HepG2 (cell line): ENCODE measurements at regions not wholly inside any gene's neighbourhood (a gene's known extent, or its start where the extent isn't known, plus 50 kb on each side); places are given as distances from the start of the nearest gene placed in this dataset.

Experiments used
- ATAC-seq: fragments of 200-7000 bp; cut with Tn5 transposase; 3 replicates; pipeline ENCODE4 v1.9.1; 2020; ENCODE audit warnings: mild to moderate bottlenecking, moderate library complexity
- BruUV-seq: library from RNA; stranded (reverse); fragments of 400-500 nt; replicated peaks from 2 replicates; lab custom pipeline; 2021; lab: Mats Ljungman, UMichigan
- CTCF ChIA-PET: fragments of 300-600 bp; formaldehyde crosslinking; extraction: SDS; loops from one replicate; lab custom pipeline; 2021; ENCODE audit warnings: low total read pairs, inconsistent platforms, low intra/inter-chr PET ratio; lab: Yijun Ruan, JAX
- POLR2A ChIA-PET: fragments of 350-600 bp; sonication (Branson Sonifier 250); formaldehyde crosslinking; loops from one replicate; lab custom pipeline; 2020; ENCODE audit warnings: antibody characterized with exemption, inconsistent platforms; lab: Yijun Ruan, JAX
- DNase-seq: peaks from one replicate; pipeline ENCODE4 v3.0.0-alpha.2; 2015; ENCODE audit warnings: low spot score
- FAIRE-seq: peaks from 3 replicates; lab custom pipeline; 2011; peaks lifted over from hg19 to GRCh38; lab: Jason Lieb, UNC
- H2AFZ ChIP-seq: one replicate; pipeline ENCODE4 v1.6.1; 2011; ENCODE audit warnings: low read length, inconsistent platforms
- H3K27ac ChIP-seq: fragments of 300-600 bp; 3 replicates; pipeline ENCODE4 v1.8.0; 2011; ENCODE audit warnings: mixed run types, mild to moderate bottlenecking, mixed read lengths, low read length, inconsistent platforms; ENCODE audit not compliant: insufficient read depth; ENCODE audit errors: extremely low read length
- H3K27me3 ChIP-seq, 2 experiments: fragments of 200-600 bp in 1 of 2; 2 replicates in 1 of 2; 3 replicates in 1 of 2; pipeline versions ENCODE4 v1.6.0 to v1.8.0; 2011; ENCODE audit warnings: low read length in 2 of 2, mild to moderate bottlenecking in 2 of 2, moderate library complexity in 2 of 2, inconsistent platforms in 1 of 2; ENCODE audit not compliant: insufficient read depth in 2 of 2, control insufficient read depth in 1 of 2
- H3K36me3 ChIP-seq, 2 experiments: fragments of 200-600 bp in 1 of 2; replicated peaks in 1 of 2; 2 replicates in 1 of 2; 3 replicates in 1 of 2; pipeline versions ENCODE4 v1.5.1 to v1.8.0; 2011; ENCODE audit warnings: low read length in 2 of 2, inconsistent platforms in 1 of 2; ENCODE audit not compliant: insufficient read depth in 2 of 2, control insufficient read depth in 1 of 2
- H3K4me1 ChIP-seq: 2 replicates; pipeline ENCODE4 v1.5.1; 2012; ENCODE audit warnings: low read length, inconsistent platforms; ENCODE audit not compliant: insufficient read depth
- H3K4me2 ChIP-seq: 2 replicates; pipeline ENCODE4 v1.6.0; 2011; ENCODE audit warnings: low read depth, low read length, inconsistent platforms
- H3K4me3 ChIP-seq, 3 experiments: fragments of 200-600 bp in 1 of 3; sonication (generic), shearing (Covaris generic) in 1 of 3; replicated peaks in 1 of 3; 2 replicates each; pipeline ENCODE4 v1.5.1; 2011 to 2016; ENCODE audit warnings: low read length in 3 of 3, inconsistent platforms in 2 of 3, low read depth in 2 of 3, mild to moderate bottlenecking in 2 of 3, control low read depth in 1 of 3, mixed read lengths in 1 of 3; ENCODE audit not compliant: insufficient read depth in 1 of 3
- H3K79me2 ChIP-seq: one replicate; pipeline ENCODE4 v1.6.1; 2011; ENCODE audit warnings: low read length, inconsistent platforms; ENCODE audit not compliant: insufficient read depth
- H3K9ac ChIP-seq: 2 replicates; pipeline ENCODE4 v1.6.0; 2011; ENCODE audit warnings: mild to moderate bottlenecking, low read depth, low read length, inconsistent platforms; ENCODE audit not compliant: insufficient read depth
- H3K9me3 ChIP-seq: 2 replicates; pipeline ENCODE4 v1.5.1; 2012; ENCODE audit warnings: mild to moderate bottlenecking, low read length
- H4K20me1 ChIP-seq: 2 replicates; pipeline ENCODE4 v1.6.0; 2011; ENCODE audit warnings: inconsistent platforms, mild to moderate bottlenecking, low read length, moderate library complexity; ENCODE audit not compliant: insufficient read depth
- HMG20A ChIP-seq: IDR thresholded peaks from 2 replicates; pipeline ENCODE4 v1.6.1; 2016; ENCODE audit warnings: borderline replicate concordance
- HNRNPUL1 ChIP-seq: fragments of 200-400 bp; formaldehyde crosslinking; IDR thresholded peaks from 2 replicates; pipeline ENCODE4 v1.6.1; 2017; ENCODE audit warnings: low read depth, mild to moderate bottlenecking, low read length, moderate library complexity
- KDM3A ChIP-seq: IDR thresholded peaks from 2 replicates; pipeline ENCODE4 v1.6.1; 2018; ENCODE audit warnings: low read depth, missing compliant biosample characterization
- RERE ChIP-seq: IDR thresholded peaks from 2 replicates; pipeline ENCODE4 v1.6.1; 2016; ENCODE audit warnings: low read depth, missing genetic modification reagents, missing compliant biosample characterization
- REXO4 ChIP-seq: sonication (generic); formaldehyde crosslinking; IDR thresholded peaks from 2 replicates; pipeline ENCODE4 v1.8.0; 2022; ENCODE audit warnings: missing genetic modification reagents, mild to moderate bottlenecking, borderline replicate concordance
- TOPORS ChIP-seq: sonication (generic); formaldehyde crosslinking; IDR thresholded peaks from 2 replicates; pipeline ENCODE4 v1.8.0; 2023; ENCODE audit warnings: mild to moderate bottlenecking, missing genetic modification reagents
- ZFP36L2 ChIP-seq: sonication (generic); formaldehyde crosslinking; IDR thresholded peaks from 2 replicates; pipeline ENCODE4 v1.4.0; 2020; ENCODE audit warnings: missing genetic modification reagents
- ZNF17 ChIP-seq: sonication (generic); formaldehyde crosslinking; IDR thresholded peaks from 2 replicates; pipeline ENCODE4 v1.5.0; 2020; ENCODE audit warnings: mild to moderate bottlenecking, missing genetic modification reagents
- ZNF451 ChIP-seq: sonication (generic); formaldehyde crosslinking; IDR thresholded peaks from 2 replicates; pipeline ENCODE4 v1.5.0; 2020; ENCODE audit warnings: mild to moderate bottlenecking, missing genetic modification reagents
- ZNF580 ChIP-seq: IDR thresholded peaks from 2 replicates; pipeline ENCODE4 v1.6.1; 2016; ENCODE audit warnings: low read depth, borderline replicate concordance
- ZNF839 ChIP-seq: sonication (generic); formaldehyde crosslinking; IDR thresholded peaks from 2 replicates; pipeline ENCODE4 v1.4.0; 2020; ENCODE audit warnings: missing genetic modification reagents, mild to moderate bottlenecking, borderline replicate concordance
- WGBS: methylation state at CpG from one replicate; pipeline ENCODE4 v1.1.6; 2017; ENCODE audit warnings: low lambda C conversion rate; 5-methylcytosine and 5-hydroxymethylcytosine counted together
- in situ Hi-C: cut with HindIII; loops from 2 replicates; pipeline ENCODE4 v1.10.0; 2017; ENCODE audit warnings: low pct_unique_long_range_greater_than_20kb; ENCODE audit not compliant: extremely low pct_ligation_motif_present
- intact Hi-C: fragments of 100-400 bp; cut with micrococcal nuclease; formaldehyde crosslinking; loops from one replicate; pipeline ENCODE4 v1.10.0; 2022; ENCODE audit not compliant: unreplicated experiment

- TF ChIP-seq ZFP36L2 (CRISPR knock-in tag) (no peak), ZNF17 (CRISPR knock-in tag) (no peak), REXO4 (CRISPR knock-in tag) (no peak), TOPORS (CRISPR knock-in tag) (no peak), RERE (CRISPR knock-in tag) (no peak), HNRNPUL1 (no peak), HMG20A (CRISPR knock-in tag) (no peak), ZNF839 (CRISPR knock-in tag) (no peak), ZNF451 (CRISPR knock-in tag) (no peak), ZNF580 (CRISPR knock-in tag) (no peak), KDM3A (CRISPR knock-in tag) (no peak)
- intact Hi-C loops, result no loop called here
- Histone ChIP-seq H3K4me2 (no peak overlapping the region), H3K4me3 (no peak overlapping the region), H3K36me3 (no peaks in the 10 kb centered on the region), H4K20me1 (no peaks in the 10 kb centered on the region), H3K27ac (no peak overlapping the region), H3K9me3 (no peaks in the 10 kb centered on the region), H2AFZ (no peak overlapping the region), H3K79me2 (no peaks in the 10 kb centered on the region), H3K9ac (no peak overlapping the region), H3K27me3 (no peaks in the 10 kb centered on the region), H3K4me1 (no peaks in the 10 kb centered on the region)
- ATAC-seq (no peak), DNase-seq (no peak), FAIRE-seq (no peak)
- ChIA-PET POLR2A (no interaction called here), CTCF (no interaction called here)
- in situ Hi-C loops, result no loop called here
- no TSS peak for BruUV-seq
- WGBS, result 0% methylated on average over 1 of the region's 1 CpG
Measured at GRCh38 chr13:73479351-73479750, 420.5 kb downstream of the KLF5 start.
